RKO (cell line): ENCODE measurements at regions not wholly inside any gene's neighbourhood (a gene's known extent, or its start where the extent isn't known, plus 50 kb on each side); places are given as distances from the start of the nearest gene placed in this dataset.

Source experiments
- DNase-seq: peaks from one replicate; pipeline ENCODE4 v3.0.0-alpha.2; 2016; ENCODE audit warnings: low spot score

DNA sequence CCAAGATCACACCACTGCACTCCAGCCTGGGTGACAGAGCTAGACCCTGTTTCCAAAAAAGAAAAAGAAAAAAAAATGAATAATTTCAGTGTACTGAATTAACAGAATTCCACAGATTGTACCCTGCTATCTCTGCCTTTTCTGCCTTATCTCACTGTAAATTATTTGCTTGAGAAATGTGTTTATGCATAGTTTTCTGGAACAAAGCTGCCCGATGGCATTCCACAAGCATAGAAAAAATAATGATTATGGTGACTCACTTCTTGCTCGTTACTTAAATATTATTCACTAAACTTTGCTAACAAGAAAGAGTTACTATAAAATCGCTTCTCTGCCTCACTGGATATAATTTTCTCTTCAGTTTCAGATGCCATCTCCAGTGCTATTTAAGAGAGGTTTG lies 88.7 kb upstream of the FAM169A start:
- DNase-seq: no peak

DNA sequence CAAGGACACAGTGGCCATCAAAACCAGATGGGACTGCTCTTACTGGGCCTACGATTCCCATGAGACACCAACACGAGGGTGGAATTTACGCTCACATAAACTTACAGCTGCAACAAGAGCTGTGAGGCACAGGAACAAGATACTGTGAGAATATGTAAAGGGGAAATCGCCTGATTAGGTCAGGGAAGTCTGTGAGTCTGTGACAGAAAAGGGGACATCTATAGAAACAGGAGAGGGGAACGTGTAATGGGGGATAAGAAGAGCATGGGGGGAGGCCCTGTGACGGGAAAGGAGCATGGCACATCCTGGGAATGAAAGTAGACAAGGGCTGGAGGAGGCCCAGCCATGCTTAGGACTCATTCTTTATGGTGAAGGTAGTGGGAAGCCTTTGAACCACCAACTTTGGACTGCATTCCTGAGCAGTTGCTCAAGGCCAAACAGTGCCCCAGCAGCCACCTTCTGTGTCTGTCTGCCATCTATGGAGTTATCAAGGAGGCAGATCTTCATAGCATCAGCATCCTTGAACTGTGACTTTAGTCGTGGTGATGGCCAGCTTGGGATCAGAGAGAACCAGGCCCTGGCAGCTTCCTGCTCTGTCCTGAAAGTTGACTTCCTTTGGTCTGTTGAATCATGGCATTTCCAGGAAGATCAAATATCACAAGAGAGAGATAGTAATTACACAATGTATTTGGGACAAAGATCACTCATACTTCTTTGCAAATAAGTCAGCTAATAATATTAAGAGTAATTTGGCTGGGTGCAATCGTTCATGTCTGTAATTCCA lies 87.9 kb upstream of the FAM169A start:
- DNase-seq: no peak

DNA sequence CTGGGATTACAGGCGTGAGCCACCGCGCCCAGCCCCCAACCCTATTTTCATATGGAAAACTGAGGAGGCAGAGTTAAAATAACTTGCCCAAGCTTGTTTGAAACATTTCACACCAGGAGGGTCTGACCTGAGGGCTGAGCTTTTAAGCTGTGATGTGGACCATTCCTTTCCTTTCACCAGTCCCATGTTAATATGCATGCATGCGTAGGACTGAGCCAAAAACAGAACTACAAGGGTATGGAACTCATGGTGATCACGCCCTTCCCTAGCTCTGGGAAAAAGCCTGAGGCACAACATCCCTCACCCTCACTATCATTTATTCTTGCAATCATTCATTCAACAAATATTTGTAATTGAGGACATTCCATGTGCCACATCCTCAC lies 87.4 kb upstream of the FAM169A start:
- no peak for DNase-seq

DNA sequence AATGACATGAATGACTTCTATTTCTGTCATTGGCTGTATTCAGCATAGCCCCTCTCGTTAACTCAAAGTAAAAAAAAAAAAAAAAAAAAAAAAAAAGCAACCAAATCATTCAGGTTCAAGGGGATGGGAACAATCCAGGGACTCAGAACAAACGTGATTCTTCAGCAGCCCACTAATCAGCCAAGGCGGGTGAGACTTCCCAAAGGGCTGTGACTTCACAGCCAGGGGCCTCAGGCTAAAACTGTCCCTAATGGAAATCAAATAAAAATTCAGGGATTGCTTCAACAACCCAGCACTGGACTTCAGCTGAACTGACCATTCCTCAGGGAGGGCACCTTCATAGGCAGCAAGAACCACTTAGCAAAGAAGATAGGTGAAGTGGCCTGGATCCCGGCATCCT lies 86.2 kb upstream of the FAM169A start:
- no peak for DNase-seq

DNA sequence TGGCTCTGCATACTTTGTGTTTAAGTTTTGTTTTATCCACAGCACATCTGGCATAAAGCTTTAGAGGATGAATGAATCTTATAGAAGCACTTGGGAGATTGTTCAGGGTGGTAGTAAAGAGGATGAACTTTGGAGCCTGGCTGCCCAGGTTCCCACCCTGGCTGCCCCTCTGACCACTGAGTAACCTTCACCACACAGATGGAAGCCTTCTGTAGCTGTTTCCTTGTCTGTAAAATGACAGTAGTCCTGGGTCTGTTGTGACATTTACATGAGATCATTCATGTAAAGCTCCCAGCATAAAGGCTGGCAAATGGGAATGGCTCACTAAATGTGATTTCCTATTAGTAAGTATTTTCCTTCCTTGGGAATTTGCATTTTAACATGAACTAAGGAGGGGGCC lies 85.7 kb upstream of the FAM169A start:
- no peak for DNase-seq

DNA sequence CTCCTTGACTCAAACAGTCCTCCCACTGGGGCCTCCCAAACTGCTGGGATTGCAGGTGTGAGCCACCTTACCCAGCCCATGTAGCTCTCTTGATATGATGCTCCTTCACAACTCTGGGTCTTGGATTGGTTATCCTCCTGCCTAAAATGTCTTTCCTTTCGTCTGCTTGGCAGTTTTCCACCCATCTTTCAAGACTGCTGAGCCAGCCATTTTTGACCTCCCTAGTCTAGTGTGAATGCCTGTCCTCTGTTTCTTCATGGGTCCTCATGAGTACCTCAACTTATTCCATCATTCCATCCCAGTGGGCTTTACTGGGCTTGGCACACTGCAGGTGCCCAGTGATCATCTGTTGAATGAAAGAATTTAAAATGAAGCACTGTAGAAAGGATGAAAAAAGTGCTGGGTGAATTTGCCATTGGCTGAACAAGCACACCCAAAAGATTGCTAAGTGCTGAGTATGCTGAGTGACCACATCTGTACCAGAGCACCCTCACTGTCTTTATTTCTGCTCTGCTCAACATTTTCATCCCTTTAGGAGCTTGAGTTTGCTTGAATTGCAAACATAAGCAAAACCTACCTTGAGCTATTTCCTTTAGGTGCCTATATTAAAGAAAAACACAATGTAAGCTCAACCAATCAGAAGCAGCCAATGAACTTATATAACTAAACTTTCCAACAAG lies 84.8 kb upstream of the FAM169A start:
- no peak for DNase-seq

DNA sequence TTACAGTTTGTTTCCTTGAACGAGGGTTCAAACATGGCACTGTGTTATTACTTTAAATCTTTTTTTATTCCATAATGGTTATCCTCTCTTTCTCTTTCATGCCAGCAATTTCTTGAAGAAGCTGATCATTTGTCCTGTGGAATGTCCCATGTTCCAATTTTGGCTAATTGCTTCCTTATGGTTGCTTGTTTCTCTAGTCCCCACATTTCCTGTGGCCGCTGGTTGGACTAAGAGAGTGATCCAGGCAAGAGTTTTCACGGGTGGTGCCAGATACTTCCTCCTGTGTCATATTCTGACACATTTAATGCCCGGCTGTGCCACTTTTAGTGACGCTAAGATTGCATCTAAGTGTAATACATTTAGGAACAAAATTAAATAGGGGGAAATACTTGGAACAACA lies 83.8 kb upstream of the FAM169A start:
- no peak for DNase-seq

DNA sequence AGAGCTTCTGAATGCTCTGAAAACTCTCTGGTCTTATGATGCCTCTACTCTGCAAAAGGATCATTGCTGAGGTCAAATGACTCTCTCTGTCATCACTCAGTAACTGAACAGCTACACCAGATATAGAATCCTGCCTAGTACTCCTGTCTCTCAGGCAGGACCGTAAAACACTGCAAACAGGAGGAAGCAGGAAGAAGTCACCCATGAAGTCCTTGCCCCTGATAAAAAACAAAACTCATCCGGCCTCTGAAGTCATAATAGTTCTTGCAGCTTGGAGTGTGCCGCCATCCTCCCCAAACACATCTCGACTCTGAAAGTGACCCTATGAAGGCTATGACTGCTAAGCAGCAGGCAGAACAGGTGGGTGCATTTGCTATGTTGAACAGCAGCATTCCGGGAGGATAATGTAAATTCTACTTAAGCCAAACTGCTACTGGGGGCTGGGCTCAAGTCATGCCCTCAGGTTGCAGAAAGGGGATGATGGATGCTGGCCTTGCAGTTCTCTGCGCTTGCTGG lies 81.9 kb upstream of the FAM169A start:
- DNase-seq: no peak

DNA sequence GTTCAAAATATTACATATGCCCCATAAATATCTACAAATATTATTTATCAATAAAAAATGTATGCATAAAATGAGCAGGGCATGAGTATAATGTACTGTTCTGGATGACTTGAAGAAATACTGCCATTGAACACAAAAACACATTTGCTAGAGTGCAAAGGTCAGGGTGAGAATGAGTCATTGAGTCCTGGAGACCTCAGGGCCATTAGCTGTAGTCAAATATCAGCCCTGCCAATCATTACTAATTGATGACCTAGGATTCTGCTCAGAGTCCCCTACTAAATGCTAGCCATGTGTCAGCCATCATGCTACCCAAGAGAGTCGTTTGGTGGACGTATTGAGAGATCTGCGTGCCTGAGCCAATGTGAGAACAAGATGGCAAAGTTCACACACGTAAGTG lies 80.3 kb upstream of the FAM169A start:
- DNase-seq: no peak

DNA sequence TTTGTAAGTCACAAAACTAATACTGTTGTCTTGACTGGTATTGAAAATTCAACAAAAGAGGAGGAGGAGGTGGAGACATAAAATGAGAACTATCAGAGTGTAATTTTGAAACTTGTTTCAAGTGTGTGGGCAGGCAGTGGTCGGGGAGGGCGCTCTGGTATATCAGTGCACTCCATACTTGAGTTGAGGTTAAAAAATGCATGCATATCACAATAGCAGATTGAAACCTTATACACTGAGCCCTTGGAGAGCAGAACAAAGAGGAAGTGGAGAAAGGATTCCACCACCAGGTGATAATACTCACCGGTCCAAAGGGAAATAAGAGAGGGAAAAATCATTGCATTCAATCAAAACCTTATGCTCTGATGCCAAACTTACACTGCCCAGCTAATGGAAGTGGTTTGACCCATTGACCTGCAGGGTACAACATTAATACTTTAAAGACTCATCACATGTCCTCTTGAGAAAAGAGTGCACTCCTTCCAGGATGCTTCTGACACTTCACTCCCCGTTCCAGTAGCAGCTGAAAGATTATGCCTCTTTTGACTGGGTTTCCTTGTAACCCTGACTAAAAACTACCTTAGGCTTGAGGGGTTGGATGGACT lies 79.5 kb upstream of the FAM169A start:
- DNase-seq: no peak

DNA sequence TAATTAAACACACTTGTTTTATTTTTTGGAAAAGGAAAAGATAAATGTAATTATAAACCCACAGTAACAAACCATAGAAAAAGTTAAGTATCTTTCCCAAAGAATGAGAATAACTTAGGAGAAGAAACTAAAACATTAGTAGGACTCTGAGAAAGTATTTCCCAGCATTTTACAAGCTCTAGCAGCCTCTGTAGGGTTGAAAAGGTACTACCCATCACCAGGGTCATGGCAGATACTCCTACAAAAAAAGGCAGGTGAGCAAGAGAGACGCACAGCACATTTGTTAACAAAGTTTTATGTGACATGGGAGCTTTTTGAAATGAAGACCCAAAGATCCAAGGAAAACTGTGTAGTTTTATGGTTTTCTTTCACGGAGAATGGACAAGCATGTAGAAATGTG lies 77.7 kb upstream of the FAM169A start:
- DNase-seq: peak; percentile 28

DNA sequence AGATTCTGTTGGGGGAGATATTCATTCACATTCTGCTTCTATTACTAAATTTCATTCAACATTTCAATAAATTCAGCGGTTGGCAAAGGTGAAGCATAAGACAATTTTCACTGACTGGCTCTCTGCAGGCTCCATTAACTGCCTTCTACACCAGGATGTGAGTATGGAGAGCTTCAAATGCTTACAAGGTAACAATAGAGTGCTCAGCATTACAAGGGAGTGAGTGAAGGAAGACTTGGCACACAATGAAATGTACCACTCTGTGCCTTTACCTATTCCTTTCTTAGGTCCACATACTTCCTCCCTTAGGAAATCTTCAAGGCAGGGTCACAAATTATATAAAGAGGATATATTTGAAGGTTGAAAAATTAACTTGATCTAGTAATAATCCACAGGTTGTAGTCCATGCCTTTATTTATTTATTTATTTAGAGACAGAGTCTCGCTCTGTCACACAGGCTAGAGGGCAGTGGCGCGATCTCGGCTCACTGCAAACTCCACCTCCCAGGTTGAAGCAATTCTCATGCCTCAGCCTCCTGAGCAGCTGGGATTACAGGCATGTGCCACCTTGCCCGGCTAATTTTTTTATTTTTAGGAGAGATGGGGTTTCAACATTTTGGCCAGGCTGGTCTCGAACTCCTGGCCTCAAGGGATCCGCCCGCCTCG lies 76.6 kb upstream of the FAM169A start:
- no peak for DNase-seq

DNA sequence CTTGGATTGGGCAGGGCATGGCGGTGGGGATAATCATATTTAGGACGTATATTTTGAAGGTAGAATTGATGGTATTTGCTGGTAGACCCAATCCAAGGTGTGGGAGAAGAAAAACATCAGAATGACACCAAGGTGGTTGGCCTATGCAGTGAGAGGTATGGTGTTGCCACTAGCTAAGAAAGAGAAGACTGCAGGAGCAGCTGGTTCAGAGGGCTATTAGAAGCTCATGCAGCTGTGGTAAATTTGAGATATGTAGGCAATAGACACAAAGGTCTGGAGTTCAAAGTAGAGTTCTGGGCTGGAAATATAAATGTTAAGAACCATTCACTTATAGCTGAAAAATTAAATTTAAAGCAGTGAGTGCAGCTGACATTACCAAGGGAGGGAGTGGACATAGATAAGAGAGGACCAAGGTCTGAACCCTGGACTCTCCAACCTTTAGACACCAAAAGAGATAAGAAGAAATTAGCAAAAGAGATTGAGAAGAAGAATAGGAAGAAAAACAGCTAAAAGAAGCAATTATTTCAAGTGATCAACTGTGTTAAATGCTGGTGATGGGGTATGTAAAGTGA lies 74.7 kb upstream of the FAM169A start:
- DNase-seq: no peak

DNA sequence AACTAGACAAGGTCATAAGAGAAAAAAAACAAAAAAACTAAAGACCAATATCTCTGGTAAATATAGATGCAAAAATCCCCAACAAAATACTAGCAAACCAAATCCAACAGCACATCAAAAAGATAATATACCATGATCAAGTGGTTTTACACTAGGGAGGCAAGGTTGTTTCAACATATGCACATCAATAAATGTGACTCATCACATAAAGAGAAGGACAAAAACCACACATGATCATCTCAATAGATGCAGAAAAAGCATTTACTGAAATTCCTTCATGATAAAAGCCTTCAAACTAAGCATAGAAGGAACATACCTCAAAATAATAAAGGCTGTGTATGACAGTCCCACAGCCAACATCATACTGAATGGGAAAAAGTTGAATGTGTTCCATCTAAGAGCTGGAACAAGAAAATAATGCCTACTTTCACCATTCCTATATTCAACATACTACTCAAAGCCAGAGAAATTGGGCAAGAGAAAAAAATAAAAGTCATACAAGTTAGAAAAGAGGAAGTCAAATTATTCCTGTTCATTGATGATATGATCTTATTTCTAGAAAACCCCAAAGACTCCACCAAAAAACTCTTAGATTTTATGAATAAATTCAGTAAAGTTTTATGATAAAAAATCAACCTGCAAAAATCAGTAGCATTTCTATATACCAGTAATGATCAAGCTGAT lies 72.2 kb upstream of the FAM169A start:
- DNase-seq: no peak

DNA sequence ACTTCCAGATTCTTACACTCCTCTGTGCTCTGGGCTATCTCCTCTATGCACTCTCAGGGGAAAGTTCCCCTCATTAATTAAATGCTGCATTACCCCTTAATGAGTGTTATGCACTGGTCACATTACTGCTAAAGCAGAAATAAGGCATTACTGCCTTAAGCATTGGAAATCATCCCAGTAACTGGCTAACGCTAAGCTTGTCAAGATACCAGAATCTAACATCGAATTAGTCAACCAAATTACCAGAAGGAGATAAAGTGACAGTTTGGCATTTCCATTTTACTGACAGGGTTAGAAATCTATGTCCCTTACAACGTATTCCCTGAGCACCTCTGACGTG lies 69.5 kb upstream of the FAM169A start:
- DNase-seq: no peak

DNA sequence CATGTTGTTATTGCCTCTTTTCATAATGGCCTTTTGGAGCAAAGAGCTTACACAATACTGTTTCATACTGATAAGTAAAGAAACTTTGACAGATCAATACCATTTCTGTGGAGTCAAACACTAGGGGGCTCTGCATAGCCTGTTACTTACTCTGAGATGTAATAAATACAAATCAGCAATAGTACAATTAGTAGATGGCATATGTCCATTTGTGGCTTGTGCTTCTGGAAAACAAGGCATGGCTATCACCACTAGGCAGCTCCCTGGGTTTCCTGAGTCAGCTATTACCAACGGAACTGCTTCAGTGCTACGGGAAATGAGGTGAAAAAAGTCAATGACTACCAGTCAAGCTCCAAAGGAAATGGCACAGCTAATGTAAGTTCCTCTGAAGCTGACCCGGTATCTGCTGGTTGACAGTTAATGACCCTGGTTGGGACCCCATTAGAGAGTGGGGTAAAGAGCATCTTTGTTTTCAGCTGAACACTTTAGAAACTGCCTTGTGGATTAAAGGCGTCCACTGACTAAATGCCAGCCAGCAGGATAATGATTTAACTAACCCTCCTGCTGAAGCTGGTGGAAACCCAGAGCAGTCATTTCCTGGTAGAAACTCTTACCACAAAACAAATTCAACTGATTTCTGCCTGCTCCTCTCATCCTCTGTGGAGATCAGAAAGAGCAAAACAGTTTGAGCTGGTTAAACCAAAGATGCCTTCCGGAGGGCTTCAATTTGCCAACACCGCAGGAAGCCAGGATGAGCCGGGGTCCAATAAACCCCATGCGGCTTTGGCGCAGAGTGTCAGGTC lies 69.0 kb upstream of the FAM169A start:
- peak; percentile 7 for DNase-seq

DNA sequence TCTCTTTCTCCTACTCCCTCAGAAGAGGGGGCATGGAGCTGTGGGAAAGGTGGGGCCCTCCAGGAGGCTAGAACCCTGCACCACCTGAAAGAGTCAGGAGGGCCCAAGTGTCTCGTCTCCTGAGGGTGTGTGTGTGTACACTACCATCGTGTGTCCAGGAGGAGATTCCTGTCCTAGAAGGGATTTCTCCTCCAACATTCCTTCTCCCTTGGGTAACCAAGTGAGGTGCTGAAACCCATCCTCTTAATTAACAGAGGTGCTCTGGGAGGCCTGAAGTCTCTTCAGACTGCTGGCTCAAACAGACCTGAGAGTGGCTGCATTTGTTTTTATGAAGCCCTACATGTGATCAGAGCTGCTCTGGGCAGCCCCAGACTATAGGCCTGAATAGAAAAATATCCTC lies 61.1 kb upstream of the FAM169A start:
- no peak for DNase-seq

DNA sequence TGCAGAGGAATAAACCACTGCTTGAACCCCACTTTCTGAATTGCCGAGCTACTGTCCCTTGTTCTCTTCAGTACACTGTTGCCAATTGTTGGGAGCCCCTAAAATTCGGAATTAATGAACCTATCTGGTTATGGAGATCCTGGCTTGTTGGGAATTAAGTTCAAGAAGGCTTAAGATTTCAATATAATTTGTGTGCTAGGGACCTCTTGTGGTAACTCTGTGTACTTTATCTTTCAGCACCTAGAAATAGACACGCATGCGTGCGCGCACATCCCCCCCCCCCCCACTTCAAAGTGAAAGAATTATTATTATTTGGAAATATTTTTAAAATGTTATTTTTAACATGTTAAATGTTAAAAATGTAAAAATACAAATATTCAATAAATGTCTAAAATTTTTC lies 53.3 kb upstream of the FAM169A start:
- DNase-seq: peak; percentile 84

DNA sequence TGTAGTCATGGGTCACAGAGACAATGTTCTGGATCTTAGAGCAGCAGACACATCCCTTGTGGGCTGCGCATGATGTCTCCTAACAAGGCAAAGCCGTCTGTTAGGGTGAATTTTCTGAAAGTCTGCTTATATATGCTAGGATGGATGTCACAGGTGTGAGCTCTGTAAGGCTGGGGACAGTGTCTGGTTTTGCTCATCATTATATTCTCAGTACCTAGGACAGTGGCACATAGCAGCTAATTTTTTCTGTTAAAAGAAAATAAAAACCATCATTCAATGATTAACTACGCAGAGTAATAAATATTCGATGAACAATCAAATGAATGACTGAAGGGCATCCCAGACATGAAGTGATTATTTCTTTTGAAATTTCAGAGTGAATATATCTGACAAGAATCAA lies 52.9 kb upstream of the FAM169A start:
- no peak for DNase-seq

DNA sequence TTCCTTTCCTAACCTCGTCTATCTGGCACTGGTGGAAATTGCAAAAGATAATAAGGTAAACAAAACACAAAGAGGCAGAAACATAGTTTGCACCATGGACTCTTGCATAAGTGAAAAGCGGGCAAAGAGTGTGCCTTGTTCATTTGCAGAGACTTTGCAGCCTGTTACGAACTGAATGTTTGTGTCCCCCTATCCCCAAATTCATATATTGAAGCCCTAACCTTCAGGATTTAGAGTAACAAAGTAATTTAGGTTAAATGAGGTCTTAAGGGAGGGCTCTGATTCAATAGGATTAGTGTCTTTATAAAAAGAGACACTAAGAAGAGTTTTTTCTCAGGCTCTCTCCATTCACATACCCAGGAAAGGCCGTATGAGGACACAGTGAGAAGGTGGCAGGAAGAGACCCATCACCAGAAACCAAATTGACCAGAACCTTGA lies 52.1 kb upstream of the FAM169A start:
- DNase-seq: no peak
